ENCODE measurements at regions not wholly inside any gene's neighbourhood (a gene's known extent, or its start where the extent isn't known, plus 50 kb on each side); places are given as distances from the start of the nearest gene placed in this dataset.

GRCh38 chr4:148831945-148832344 is 389.7 kb upstream of the NR3C2 start:
- TF ChIP-seq CTCF (IDR thresholded peaks at IDR 0.05 in 2 of 3, conservative IDR thresholded peaks at IDR 0.05 in 1 of 3; ENCODE audit: control insufficient read depth in 2 of 3, extremely low read depth in 1 of 3, insufficient read depth in 1 of 3, low read depth in 3 of 3, low read length in 3 of 3) (no peak), CEBPZ (IDR thresholded peaks at IDR 0.05; ENCODE audit: low read depth, low read length) (no peak), POLR2A (IDR thresholded peaks at IDR 0.05; ENCODE audit: low read depth, low read length) (no peak), EZH2 (IDR thresholded peaks at IDR 0.05; ENCODE audit: borderline replicate concordance, control insufficient read depth, low read depth, low read length) (no peak), KDM1A (IDR thresholded peaks at IDR 0.05; ENCODE audit: borderline replicate concordance) (no peak), SIN3A (IDR thresholded peaks at IDR 0.05; ENCODE audit: low read depth, low read length) (no peak), MAX (IDR thresholded peaks at IDR 0.05; ENCODE audit: low read depth, low read length) (no peak), SP1 (IDR thresholded peaks at IDR 0.05; ENCODE audit: low read depth, low read length) (no peak), TAF1 (IDR thresholded peaks at IDR 0.05; ENCODE audit: borderline replicate concordance, low read depth, low read length) (no peak)

Measured in GM12878 (cell line).